ENCODE measurements at regions not wholly inside any gene's neighbourhood (a gene's known extent, or its start where the extent isn't known, plus 50 kb on each side); places are given as distances from the start of the nearest gene placed in this dataset.

DNA sequence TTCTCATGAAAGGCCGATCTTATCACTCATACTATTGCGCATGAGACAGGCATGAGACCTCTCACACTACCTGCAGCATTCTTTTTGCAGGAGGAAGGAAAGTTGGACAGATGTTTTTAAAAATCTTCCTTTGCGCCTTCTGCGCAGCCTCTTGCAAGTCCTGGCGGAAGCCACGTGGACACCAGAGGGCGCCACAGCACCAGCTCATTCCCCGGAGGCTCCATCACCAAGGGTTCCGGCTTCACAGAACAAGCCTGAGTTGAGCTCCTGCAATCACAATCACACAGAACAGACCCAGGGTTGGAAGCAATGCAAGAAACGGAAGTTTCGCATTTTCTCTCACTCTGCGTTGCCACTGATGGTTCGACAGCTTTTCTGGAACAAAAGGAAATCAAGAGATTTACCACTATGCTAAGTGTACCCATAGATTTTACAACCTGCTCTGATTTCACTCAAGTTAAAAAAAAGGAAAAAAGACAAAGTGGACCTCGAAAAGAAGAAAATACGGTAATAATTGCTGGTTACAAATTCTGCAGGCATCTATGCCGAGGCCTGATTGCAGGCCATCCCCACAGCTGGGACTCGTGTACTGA is 304.7 kb upstream of the MSX2 start:
- peak; percentile 66 to 80 (median 80) for TF ChIP-seq CTCF (IDR thresholded peaks at IDR 0.05)
- TF ChIP-seq POLR2A (IDR thresholded peaks at IDR 0.05), result no peak
- no peak for TF ChIP-seq EP300 (IDR thresholded peaks at IDR 0.05)

Measured in tibial nerve (tissue), 4 donors.